ENCODE measurements at regions not wholly inside any gene's neighbourhood (a gene's known extent, or its start where the extent isn't known, plus 50 kb on each side); places are given as distances from the start of the nearest gene placed in this dataset.

- 75 to 83% (median 81%) methylated on average over 12 to 16 of the region's 16 CpGs for WGBS, 4 donors
- peak in 2 of 5 donors; percentile 5 to 12 for DNase-seq
- intact Hi-C loops (cut with DNase I), result no loop called here
- Histone ChIP-seq H3K4me3 (no peak overlapping the region), H3K27me3 (peaks cover 0 to 6% (median 0%) of the 10 kb centered on the region in 9 donors), H3K27ac (peak overlapping the region in 8 of 12 donors; percentile 20 to 79 (median 58)), H3K4me1 (peaks cover 0 to 17% (median 0%) of the 10 kb centered on the region in 12 donors), H3K36me3 (no peaks in the 10 kb centered on the region), H3K9me3 (no peaks in the 10 kb centered on the region)
- no peak for ATAC-seq
- TF ChIP-seq POLR2A (IDR thresholded peaks at IDR 0.05) (no peak), CTCF (IDR thresholded peaks at IDR 0.05) (no peak)
Observed at GRCh38 chr22:49016909-49017481, 810.7 kb downstream of the BRD1 start.

- H3K4me3 ChIP-seq, result no peak overlapping the region
- DNase-seq (peak in 3 of 5 donors; percentile 34 to 63 (median 62)), ATAC-seq (peak; percentile 24 to 52 (median 38))
- peak overlapping the region in 8 of 12 donors; percentile 23 to 79 (median 58) for H3K27ac ChIP-seq
- H3K9me3 ChIP-seq, result no peaks in the 10 kb centered on the region
- peaks cover 0 to 6% (median 0%) of the 10 kb centered on the region in 9 donors for H3K27me3 ChIP-seq
- WGBS, 4 donors, result 63 to 76% (median 73%) methylated on average over 26 of the region's 26 CpGs
- peaks cover 0 to 17% (median 0%) of the 10 kb centered on the region in 12 donors for H3K4me1 ChIP-seq
- TF ChIP-seq CTCF (IDR thresholded peaks at IDR 0.05), result no peak
- TF ChIP-seq POLR2A (IDR thresholded peaks at IDR 0.05), result no peak
- intact Hi-C loops (cut with DNase I), result no loop called here
- H3K36me3 ChIP-seq, result no peaks in the 10 kb centered on the region
Observed at GRCh38 chr22:49015993-49016908, 811.4 kb downstream of the BRD1 start.

GRCh38 chr22:49015459-49015858, 812.2 kb downstream of the BRD1 start:
- peaks cover 0 to 17% (median 0%) of the 10 kb centered on the region in 12 donors for H3K4me1 ChIP-seq
- WGBS, 4 donors, result 88 to 92% (median 89%) methylated on average over 13 of the region's 13 CpGs
- ATAC-seq, result no peak
- peak in 1 of 5 donors; percentile 3 for DNase-seq
- no peak overlapping the region for H3K4me3 ChIP-seq
- TF ChIP-seq POLR2A (IDR thresholded peaks at IDR 0.05) (no peak), CTCF (IDR thresholded peaks at IDR 0.05) (no peak)
- no peaks in the 10 kb centered on the region for H3K9me3 ChIP-seq
- peaks cover 0 to 6% (median 0%) of the 10 kb centered on the region in 9 donors for H3K27me3 ChIP-seq
- no peaks in the 10 kb centered on the region for H3K36me3 ChIP-seq
- peak overlapping the region in 8 of 12 donors; percentile 23 to 79 (median 44) for H3K27ac ChIP-seq
- intact Hi-C loops (cut with DNase I), result no loop called here

Data from heart left ventricle (tissue), 16 donors.